ENCODE measurements at regions not wholly inside any gene's neighbourhood (a gene's known extent, or its start where the extent isn't known, plus 50 kb on each side); places are given as distances from the start of the nearest gene placed in this dataset.

- TF ChIP-seq TCF7L2 (IDR thresholded peaks at IDR 0.05; ENCODE audit: low read depth, low read length), result no peak
- Histone ChIP-seq H3K27me3 (ENCODE audit: control insufficient read depth, insufficient read depth, low read length) (no peaks in the 10 kb centered on the region), H3K4me1 (ENCODE audit: control insufficient read depth, insufficient read depth, low read length) (no peaks in the 10 kb centered on the region), H3K9me3 (ENCODE audit: control insufficient read depth, insufficient read depth, low read depth, low read length) (no peaks in the 10 kb centered on the region), H3K4me3 (ENCODE audit: low read depth in 2 of 2, low read length in 2 of 2) (no peak overlapping the region), H3K27ac (ENCODE audit: low read length) (no peak overlapping the region), H3K36me3 (ENCODE audit: control insufficient read depth, insufficient read depth, low read length) (no peaks in the 10 kb centered on the region)
- intact Hi-C loops (cut with micrococcal nuclease; ENCODE audit: unreplicated experiment) (no loop called here), in situ Hi-C loops (cut with HindIII; ENCODE audit: low pct_unique_long_range_greater_than_20kb, low sequenced_read_pairs) (no loop called here)
- DNase-seq (ENCODE audit: low read depth, low spot score), result no peak
- POLR2A ChIA-PET, result no interaction called here
- no peak for ATAC-seq
- BruUV-seq (replicated peaks), result no TSS peak
- CTCF ChIA-PET, result no interaction called here
Measured at GRCh38 chr1:213750231-213751063, 237.3 kb upstream of the PROX1 start.

- Histone ChIP-seq H3K27ac (ENCODE audit: low read length) (no peak overlapping the region), H3K27me3 (ENCODE audit: control insufficient read depth, insufficient read depth, low read length) (no peaks in the 10 kb centered on the region), H3K9me3 (ENCODE audit: control insufficient read depth, insufficient read depth, low read depth, low read length) (no peaks in the 10 kb centered on the region), H3K4me3 (ENCODE audit: low read depth in 2 of 2, low read length in 2 of 2) (no peak overlapping the region), H3K4me1 (ENCODE audit: control insufficient read depth, insufficient read depth, low read length) (no peaks in the 10 kb centered on the region), H3K36me3 (ENCODE audit: control insufficient read depth, insufficient read depth, low read length) (no peaks in the 10 kb centered on the region)
- in situ Hi-C loops (cut with HindIII; ENCODE audit: low pct_unique_long_range_greater_than_20kb, low sequenced_read_pairs) (no loop called here), intact Hi-C loops (cut with micrococcal nuclease; ENCODE audit: unreplicated experiment) (no loop called here)
- BruUV-seq (replicated peaks), result no TSS peak
- ChIA-PET CTCF (no interaction called here), POLR2A (no interaction called here)
- ATAC-seq (no peak), DNase-seq (ENCODE audit: low read depth, low spot score) (no peak)
- TF ChIP-seq REST (IDR thresholded peaks at IDR 0.05; ENCODE audit: insufficient read depth in 1 of 2, low read depth in 2 of 2, low read length in 1 of 2) (no peak), CTCF (IDR thresholded peaks at IDR 0.05) (no peak), TCF7L2 (IDR thresholded peaks at IDR 0.05; ENCODE audit: low read depth, low read length) (no peak), SIN3A (IDR thresholded peaks at IDR 0.05; ENCODE audit: borderline replicate concordance, insufficient read depth, low read depth, low read length) (no peak), POLR2AphosphoS5 (IDR thresholded peaks at IDR 0.05; ENCODE audit: low read depth, low read length) (no peak)
Measured at GRCh38 chr1:213751064-213751397, 236.7 kb upstream of the PROX1 start.

- CTCF ChIA-PET, result no interaction called here
- in situ Hi-C loops (cut with HindIII; ENCODE audit: low pct_unique_long_range_greater_than_20kb, low sequenced_read_pairs) (no loop called here), intact Hi-C loops (cut with micrococcal nuclease; ENCODE audit: unreplicated experiment) (no loop called here)
- Histone ChIP-seq H3K27ac (ENCODE audit: low read length) (no peak overlapping the region), H3K4me1 (ENCODE audit: control insufficient read depth, insufficient read depth, low read length) (no peaks in the 10 kb centered on the region), H3K27me3 (ENCODE audit: control insufficient read depth, insufficient read depth, low read length) (no peaks in the 10 kb centered on the region; the same call in 1 of the 2 replicates), H3K4me3 (ENCODE audit: low read depth in 2 of 2, low read length in 2 of 2) (no peak overlapping the region), H3K36me3 (ENCODE audit: control insufficient read depth, insufficient read depth, low read length) (no peaks in the 10 kb centered on the region), H3K9me3 (ENCODE audit: control insufficient read depth, insufficient read depth, low read depth, low read length) (no peaks in the 10 kb centered on the region)
- ATAC-seq, result no peak
- POLR2A ChIA-PET, result no interaction called here
- BruUV-seq (replicated peaks), result no TSS peak
- no peak for DNase-seq (ENCODE audit: low read depth, low spot score)
- TF ChIP-seq CTCF (IDR thresholded peaks at IDR 0.05) (no peak), POLR2AphosphoS5 (IDR thresholded peaks at IDR 0.05; ENCODE audit: low read depth, low read length) (no peak), TCF7L2 (IDR thresholded peaks at IDR 0.05; ENCODE audit: low read depth, low read length) (no peak), REST (IDR thresholded peaks at IDR 0.05; ENCODE audit: insufficient read depth in 1 of 2, low read depth in 2 of 2, low read length in 1 of 2) (no peak), SIN3A (IDR thresholded peaks at IDR 0.05; ENCODE audit: borderline replicate concordance, insufficient read depth, low read depth, low read length) (no peak)
Measured at GRCh38 chr1:213759359-213760181, 228.2 kb upstream of the PROX1 start.

All from Panc1 (cell line).